HCT116 (cell line): ENCODE measurements at regions not wholly inside any gene's neighbourhood (a gene's known extent, or its start where the extent isn't known, plus 50 kb on each side); places are given as distances from the start of the nearest gene placed in this dataset.

Experiments used
- ATAC-seq: fragments of 200-7000 bp; cut with Tn5 transposase; 2 replicates; pipeline ENCODE4 v1.9.1; 2020; ENCODE audit warnings: mild to moderate bottlenecking, moderate library complexity
- BruUV-seq: library from RNA; stranded (reverse); fragments of 400-500 nt; replicated peaks from 2 replicates; lab custom pipeline; 2021; lab: Mats Ljungman, UMichigan
- CTCF ChIA-PET: fragments of 300-600 bp; sonication (Branson Sonifier 250); formaldehyde crosslinking; loops from one replicate; lab custom pipeline; 2021; ENCODE audit warnings: antibody characterized with exemption; lab: Charles Lee
- POLR2A ChIA-PET: fragments of 300-600, 350-600 bp; sonication (Branson Sonifier 250); formaldehyde crosslinking; loops from one replicate; lab custom pipeline; 2021; ENCODE audit warnings: antibody characterized with exemption; lab: Charles Lee
- RAD21 ChIA-PET, 2 experiments: fragments of 300-600 bp; sonication (Branson Sonifier 250); formaldehyde crosslinking; loops; one replicate each; lab custom pipeline; 2023; ENCODE audit warnings: low total read pairs in 2 of 2; ENCODE audit not compliant: uncharacterized antibody in 2 of 2, unreplicated experiment in 2 of 2, low non-redundant PET in 1 of 2; lab: Charles Lee
- DNase-seq: peaks from one replicate; pipeline ENCODE4 v3.0.0-alpha.2; 2010; ENCODE audit warnings: low read depth, low spot score
- H2AFZ ChIP-seq: fragments of 200-600 bp; shearing (Covaris generic), sonication (generic); 2 replicates; pipeline ENCODE4 v1.6.1; 2017; ENCODE audit warnings: low read depth, mixed run types, mixed read lengths, antibody characterized with exemption, low read length; ENCODE audit not compliant: poor library complexity, severe bottlenecking
- H3K27ac ChIP-seq: 2 replicates; pipeline ENCODE4 v1.5.1; 2012; ENCODE audit warnings: low read depth, low read length
- H3K27me3 ChIP-seq: fragments of 200-600 bp; sonication (generic); 2 replicates; pipeline ENCODE4 v1.6.1; 2016; ENCODE audit warnings: mixed run types, low read length, mixed read lengths; ENCODE audit not compliant: insufficient read depth
- H3K36me3 ChIP-seq, 2 experiments: fragments of 200-500 bp in 1 of 2; fragments of 200-600 bp in 1 of 2; sonication (Bioruptor generic) in 1 of 2; sonication (generic) in 1 of 2; 2 replicates each; pipeline versions ENCODE4 v1.5.1 to v1.6.1; 2014 to 2016; ENCODE audit warnings: low read length in 2 of 2, inconsistent platforms in 1 of 2, mixed read lengths in 1 of 2, mixed run types in 1 of 2; ENCODE audit not compliant: insufficient read depth in 2 of 2, control insufficient read depth in 1 of 2
- H3K4me1 ChIP-seq, 2 experiments: fragments of 200-600 bp in 1 of 2; sonication (generic) in 1 of 2; 2 replicates each; pipeline versions ENCODE4 v1.5.1 to v1.6.1; 2012 to 2017; ENCODE audit warnings: low read length in 2 of 2, inconsistent platforms in 1 of 2, mild to moderate bottlenecking in 1 of 2, mixed read lengths in 1 of 2, mixed run types in 1 of 2, moderate library complexity in 1 of 2; ENCODE audit not compliant: insufficient read depth in 2 of 2, control insufficient read depth in 1 of 2
- H3K4me2 ChIP-seq: fragments of 200-600 bp; sonication (generic); 2 replicates; pipeline ENCODE4 v1.6.1; 2017; ENCODE audit warnings: mixed run types, low read length, mixed read lengths
- H3K4me3 ChIP-seq, 2 experiments: fragments of 200-600 bp in 1 of 2; sonication (generic) in 1 of 2; replicated peaks in 1 of 2; 2 replicates each; pipeline ENCODE4 v1.5.1; 2011 to 2016; ENCODE audit warnings: low read length in 2 of 2, control low read depth in 1 of 2, low read depth in 1 of 2, mild to moderate bottlenecking in 1 of 2, mixed read lengths in 1 of 2, mixed run types in 1 of 2
- H3K79me2 ChIP-seq: fragments of 200-600 bp; sonication (generic); 2 replicates; pipeline ENCODE4 v1.6.1; 2017; ENCODE audit warnings: mild to moderate bottlenecking, mixed run types, low read length, moderate library complexity, mixed read lengths; ENCODE audit not compliant: insufficient read depth
- H3K9ac ChIP-seq: fragments of 200-600 bp; sonication (generic); 2 replicates; pipeline ENCODE4 v1.6.1; 2016; ENCODE audit warnings: low read length, mixed read lengths
- H3K9me2 ChIP-seq: fragments of 200-600 bp; sonication (generic), shearing (Covaris generic); 2 replicates; pipeline ENCODE4 v1.6.1; 2017; ENCODE audit warnings: mixed run types, mild to moderate bottlenecking, moderate library complexity; ENCODE audit not compliant: insufficient read depth
- H3K9me3 ChIP-seq, 2 experiments: fragments of 200-500 bp in 1 of 2; fragments of 200-600 bp in 1 of 2; sonication (Bioruptor generic) in 1 of 2; sonication (generic) in 1 of 2; 2 replicates each; pipeline ENCODE4 v1.6.1; 2014 to 2017; ENCODE audit warnings: low read length in 2 of 2, mixed read lengths in 2 of 2, inconsistent platforms in 1 of 2, low read depth in 1 of 2, mild to moderate bottlenecking in 1 of 2, mixed run types in 1 of 2, moderate library complexity in 1 of 2; ENCODE audit not compliant: control insufficient read depth in 1 of 2, insufficient read depth in 1 of 2
- H4K20me1 ChIP-seq: fragments of 200-600 bp; sonication (generic), shearing (Covaris generic); 2 replicates; pipeline ENCODE4 v1.6.1; 2017; ENCODE audit warnings: mixed run types, mild to moderate bottlenecking, moderate library complexity; ENCODE audit not compliant: insufficient read depth
- ELF1 ChIP-seq: IDR thresholded peaks from 2 replicates; pipeline ENCODE4 v1.6.1; 2012; ENCODE audit warnings: low read depth, borderline replicate concordance
- EZH2 ChIP-seq: fragments of 200-600 bp; sonication (generic); IDR thresholded peaks from 2 replicates; pipeline ENCODE4 v1.6.1; 2017; ENCODE audit warnings: antibody characterized with exemption, mixed run types
- FOSL1 ChIP-seq: IDR thresholded peaks from 2 replicates; pipeline ENCODE4 v1.6.1; 2012; ENCODE audit warnings: low read depth
- JUND ChIP-seq: IDR thresholded peaks from 2 replicates; pipeline ENCODE4 v1.6.1; 2012
- MAX ChIP-seq: IDR thresholded peaks from 2 replicates; pipeline ENCODE4 v1.6.1; 2012
- POLR2A ChIP-seq: IDR thresholded peaks from 2 replicates; pipeline ENCODE4 v1.7.0; 2011; ENCODE audit warnings: borderline replicate concordance; ENCODE audit not compliant: insufficient read depth, insufficient read length; ENCODE audit errors: extremely low read depth
- POLR2AphosphoS5 ChIP-seq: IDR thresholded peaks from 2 replicates; pipeline ENCODE4 v1.6.1; 2011; ENCODE audit warnings: mild to moderate bottlenecking, low read depth, low read length, moderate library complexity
- REST ChIP-seq: IDR thresholded peaks from 2 replicates; pipeline ENCODE4 v1.6.1; 2012; ENCODE audit warnings: low read depth
- SP1 ChIP-seq: IDR thresholded peaks from 2 replicates; pipeline ENCODE4 v1.6.1; 2012; ENCODE audit warnings: low read depth
- SRF ChIP-seq: IDR thresholded peaks from 2 replicates; pipeline ENCODE4 v1.6.1; 2012; ENCODE audit warnings: low read depth
- YY1 ChIP-seq: IDR thresholded peaks from 2 replicates; pipeline ENCODE4 v1.6.1; 2011; ENCODE audit warnings: low read length, low read depth, moderate library complexity, mild to moderate bottlenecking; ENCODE audit not compliant: insufficient replicate concordance; ENCODE audit errors: extremely low read depth
- ZFX ChIP-seq: fragments of 450-650 bp; IDR thresholded peaks from 2 replicates; pipeline ENCODE4 v1.6.1; 2017
- ZNF274 ChIP-seq: fragments of 200-500 bp; sonication (Bioruptor generic); IDR thresholded peaks from 2 replicates; pipeline ENCODE4 v1.6.1; 2014; ENCODE audit warnings: mild to moderate bottlenecking, low read depth, low read length, inconsistent platforms
- intact Hi-C: fragments of 100-400 bp; cut with micrococcal nuclease; formaldehyde crosslinking; loops from 2 replicates; pipeline ENCODE4 v1.10.0; 2022
- TF ChIP-seq, protein P1 (sequence below): IDR thresholded peaks from 2 replicates; pipeline ENCODE4 v1.6.1; 2012
- TF ChIP-seq, protein P2 (sequence below), 3 experiments: fragments of 200-600 bp in 1 of 3; sonication (generic) in 1 of 3; IDR thresholded peaks in 2 of 3; conservative IDR thresholded peaks in 1 of 3; 2 replicates each; pipeline ENCODE4 v1.5.1; 2012 to 2017; ENCODE audit warnings: low read depth in 2 of 3, low read length in 2 of 3, antibody characterized with exemption in 1 of 3, borderline replicate concordance in 1 of 3, control low read depth in 1 of 3, mild to moderate bottlenecking in 1 of 3, mixed read lengths in 1 of 3, mixed run types in 1 of 3, moderate library complexity in 1 of 3; ENCODE audit not compliant: insufficient read depth in 1 of 3

DNA sequence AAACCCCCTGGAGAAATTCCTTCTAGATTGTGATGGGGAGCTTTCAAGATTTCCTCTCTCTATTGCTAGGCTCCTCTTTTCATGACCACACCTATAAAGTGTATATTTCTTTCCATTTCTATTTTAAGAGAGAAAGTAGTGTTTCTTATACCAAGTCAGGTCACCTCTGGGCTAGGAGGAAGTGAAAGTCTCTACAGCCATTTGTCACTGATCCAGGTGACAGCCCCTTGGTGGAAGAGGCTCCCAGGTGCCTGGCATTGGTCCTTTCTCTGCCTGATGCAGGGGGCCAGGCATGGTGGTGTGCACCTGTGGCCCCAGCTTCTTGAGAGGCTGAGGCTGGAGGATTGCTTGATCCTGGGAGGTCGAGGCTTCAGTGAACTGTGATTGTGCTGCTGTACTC is 64.7 kb downstream of the DHCR7 start:
- intact Hi-C loops: no loop called here
- CTCF ChIA-PET: no interaction called here
- H3K27me3 ChIP-seq: peaks cover 51% of the 10 kb centered on the region

More for the DNA sequence above, 64.7 kb downstream of the DHCR7 start:
- Histone ChIP-seq H3K27ac (no peak overlapping the region), H3K4me1 (no peaks in the 10 kb centered on the region), H3K9me3 (peaks cover 0 to 3% of the 10 kb centered on the region in 2 experiments; a peak in 1 of 4 replicates), H3K36me3 (no peaks in the 10 kb centered on the region), H3K9me2 (no peaks in the 10 kb centered on the region), H3K4me2 (no peak overlapping the region), H3K79me2 (no peaks in the 10 kb centered on the region), H3K4me3 (no peak overlapping the region), H3K9ac (no peak overlapping the region), H4K20me1 (no peaks in the 10 kb centered on the region), H2AFZ (no peak overlapping the region)
- TF ChIP-seq ELF1 (no peak), POLR2AphosphoS5 (no peak), EZH2 (no peak), SP1 (no peak), REST (no peak), MAX (no peak), FOSL1 (no peak), ZNF274 (no peak), JUND (no peak), ZFX (no peak), SRF (no peak), YY1 (no peak), POLR2A (no peak)
- TF ChIP-seq, protein P1, sequence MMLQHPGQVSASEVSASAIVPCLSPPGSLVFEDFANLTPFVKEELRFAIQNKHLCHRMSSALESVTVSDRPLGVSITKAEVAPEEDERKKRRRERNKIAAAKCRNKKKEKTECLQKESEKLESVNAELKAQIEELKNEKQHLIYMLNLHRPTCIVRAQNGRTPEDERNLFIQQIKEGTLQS: no peak
- TF ChIP-seq, protein P2, sequence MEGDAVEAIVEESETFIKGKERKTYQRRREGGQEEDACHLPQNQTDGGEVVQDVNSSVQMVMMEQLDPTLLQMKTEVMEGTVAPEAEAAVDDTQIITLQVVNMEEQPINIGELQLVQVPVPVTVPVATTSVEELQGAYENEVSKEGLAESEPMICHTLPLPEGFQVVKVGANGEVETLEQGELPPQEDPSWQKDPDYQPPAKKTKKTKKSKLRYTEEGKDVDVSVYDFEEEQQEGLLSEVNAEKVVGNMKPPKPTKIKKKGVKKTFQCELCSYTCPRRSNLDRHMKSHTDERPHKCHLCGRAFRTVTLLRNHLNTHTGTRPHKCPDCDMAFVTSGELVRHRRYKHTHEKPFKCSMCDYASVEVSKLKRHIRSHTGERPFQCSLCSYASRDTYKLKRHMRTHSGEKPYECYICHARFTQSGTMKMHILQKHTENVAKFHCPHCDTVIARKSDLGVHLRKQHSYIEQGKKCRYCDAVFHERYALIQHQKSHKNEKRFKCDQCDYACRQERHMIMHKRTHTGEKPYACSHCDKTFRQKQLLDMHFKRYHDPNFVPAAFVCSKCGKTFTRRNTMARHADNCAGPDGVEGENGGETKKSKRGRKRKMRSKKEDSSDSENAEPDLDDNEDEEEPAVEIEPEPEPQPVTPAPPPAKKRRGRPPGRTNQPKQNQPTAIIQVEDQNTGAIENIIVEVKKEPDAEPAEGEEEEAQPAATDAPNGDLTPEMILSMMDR (IDR thresholded peaks at IDR 0.05 in 2 of 3, conservative IDR thresholded peaks at IDR 0.05 in 1 of 3; ENCODE audit: borderline replicate concordance in 1 of 3, insufficient read depth in 1 of 3, low read depth in 2 of 3, low read length in 2 of 3): no peak
- DNase-seq: no peak
- ChIA-PET POLR2A (no interaction called here), RAD21 (no interaction called here)
- BruUV-seq: no TSS peak
- no peak for ATAC-seq
